Skeletal muscle tissue (tissue), 3 donors: ENCODE measurements at regions not wholly inside any gene's neighbourhood (a gene's known extent, or its start where the extent isn't known, plus 50 kb on each side); places are given as distances from the start of the nearest gene placed in this dataset.

ENCODE experiments used
- H3K27ac ChIP-seq: one replicate; pipeline ENCODE4 v1.7.0; 2013; ENCODE audit warnings: mild to moderate bottlenecking, low read depth, low read length, inconsistent platforms
- H3K27me3 ChIP-seq, 3 donors: one replicate each; pipeline ENCODE4 v1.7.0; 2013; ENCODE audit warnings: low read length in 3 of 3; ENCODE audit not compliant: control insufficient read depth in 3 of 3, insufficient read depth in 3 of 3
- H3K36me3 ChIP-seq, 3 donors: one replicate each; pipeline ENCODE4 v1.7.0; 2013; ENCODE audit warnings: low read length in 3 of 3; ENCODE audit not compliant: control insufficient read depth in 3 of 3, insufficient read depth in 3 of 3
- H3K4me1 ChIP-seq, 3 donors: one replicate each; pipeline ENCODE4 v1.7.0; 2013; ENCODE audit warnings: low read length in 3 of 3, mild to moderate bottlenecking in 3 of 3; ENCODE audit not compliant: control insufficient read depth in 3 of 3, insufficient read depth in 3 of 3
- H3K4me3 ChIP-seq, 3 donors: one replicate each; pipeline ENCODE4 v1.7.0; 2013; ENCODE audit warnings: low read length in 3 of 3
- H3K9ac ChIP-seq, 3 donors: one replicate each; pipeline ENCODE4 v1.7.0; 2013; ENCODE audit warnings: low read length in 3 of 3, mild to moderate bottlenecking in 3 of 3, moderate library complexity in 2 of 3, low read depth in 1 of 3
- H3K9me3 ChIP-seq, 3 donors: one replicate each; pipeline ENCODE4 v1.7.0; 2013; ENCODE audit warnings: low read length in 3 of 3; ENCODE audit not compliant: control insufficient read depth in 3 of 3
- donor health status: Osteomylitis.

GRCh38 chr5:115349001-115349817 is 52.8 kb upstream of the CCDC112 start:
- H3K36me3 ChIP-seq: no peaks in the 10 kb centered on the region
- no peaks in the 10 kb centered on the region for H3K9me3 ChIP-seq
- peaks cover 3 to 7% (median 5%) of the 10 kb centered on the region in 3 donors for H3K4me1 ChIP-seq
- peak overlapping the region in 1 of 3 donors; percentile 14 for H3K9ac ChIP-seq
- peak overlapping the region in 1 of 3 donors; percentile 31 for H3K4me3 ChIP-seq
- H3K27ac ChIP-seq: no peak overlapping the region
- no peaks in the 10 kb centered on the region for H3K27me3 ChIP-seq

GRCh38 chr5:115348175-115348574 is 51.7 kb upstream of the CCDC112 start:
- no peaks in the 10 kb centered on the region for H3K9me3 ChIP-seq
- H3K4me3 ChIP-seq: no peak overlapping the region
- no peak overlapping the region for H3K9ac ChIP-seq
- no peaks in the 10 kb centered on the region for H3K27me3 ChIP-seq
- H3K27ac ChIP-seq: no peak overlapping the region
- H3K36me3 ChIP-seq: no peaks in the 10 kb centered on the region
- peaks cover 3 to 7% (median 5%) of the 10 kb centered on the region in 3 donors for H3K4me1 ChIP-seq
